ENCODE measurements at regions not wholly inside any gene's neighbourhood (a gene's known extent, or its start where the extent isn't known, plus 50 kb on each side); places are given as distances from the start of the nearest gene placed in this dataset.

DNA sequence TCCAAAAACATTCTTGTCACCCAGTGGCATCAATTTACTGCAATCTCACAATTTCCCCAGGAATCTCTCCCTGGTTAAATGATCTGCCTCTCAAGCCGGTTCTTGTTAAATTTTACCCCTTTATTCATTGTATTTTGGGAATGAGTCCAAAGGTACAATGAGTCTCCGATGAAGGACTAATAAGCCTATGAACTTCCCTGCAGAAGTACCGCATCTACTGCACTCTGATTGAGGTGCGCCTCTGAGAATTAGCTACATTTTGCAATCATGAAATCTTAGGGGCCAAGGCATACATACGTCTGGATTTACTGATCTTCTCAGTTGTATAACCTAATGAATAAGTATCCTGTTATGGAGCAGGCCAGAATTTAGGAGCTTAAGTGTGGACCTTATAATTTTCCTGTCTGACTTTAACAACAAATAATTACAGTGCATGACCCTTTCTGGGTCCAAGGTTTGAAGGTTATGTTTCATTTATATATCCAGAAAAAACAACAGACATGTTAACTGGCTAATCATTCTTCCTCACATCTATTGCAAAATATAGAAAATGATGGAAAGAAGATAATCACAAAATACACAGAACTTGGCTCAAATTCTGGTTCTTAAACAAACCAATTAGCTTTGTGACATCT, 261.8 kb upstream of the NRXN1 start:
- Histone ChIP-seq H3K9me2 (ENCODE audit: insufficient read depth) (peaks cover 3% of the 10 kb centered on the region; the same call in 1 of the 2 replicates), H3K27me3 (ENCODE audit: insufficient read depth) (no peaks in the 10 kb centered on the region), H3K79me2 (replicated peaks; ENCODE audit: insufficient read depth) (no peaks in the 10 kb centered on the region), H3K4me3 (no peak overlapping the region), H3K4me2 (no peak overlapping the region), H3K36me3 (ENCODE audit: insufficient read depth) (no peaks in the 10 kb centered on the region), H3K4me1 (ENCODE audit: insufficient read depth) (peaks cover 23% of the 10 kb centered on the region), H4K20me1 (replicated peaks; ENCODE audit: insufficient read depth) (no peaks in the 10 kb centered on the region), H3F3A (replicated peaks; ENCODE audit: low read depth) (no peaks in the 10 kb centered on the region), H3K27ac (ENCODE audit: low read depth) (no peak overlapping the region), H2AFZ (no peak overlapping the region)
- no peak for DNase-seq (ENCODE audit: low spot score)
- Mint-ChIP-seq H3K27ac (0 out of 2 replicates have a peak overlapping the region, but pooled peaks have one; percentile 12), H3K27me3 (ENCODE audit: insufficient read depth, low read depth, poor library complexity) (no peaks in the 10 kb centered on the region), H3K36me3 (ENCODE audit: low read depth) (0 out of 3 replicates have a peak, but pooled peaks cover 4% of the 10 kb centered on the region), H3K4me1 (peaks cover 29% of the 10 kb centered on the region), H3K9me3 (no peaks in the 10 kb centered on the region), H3K4me3 (no peak overlapping the region)
- TF ChIP-seq, protein P1, sequence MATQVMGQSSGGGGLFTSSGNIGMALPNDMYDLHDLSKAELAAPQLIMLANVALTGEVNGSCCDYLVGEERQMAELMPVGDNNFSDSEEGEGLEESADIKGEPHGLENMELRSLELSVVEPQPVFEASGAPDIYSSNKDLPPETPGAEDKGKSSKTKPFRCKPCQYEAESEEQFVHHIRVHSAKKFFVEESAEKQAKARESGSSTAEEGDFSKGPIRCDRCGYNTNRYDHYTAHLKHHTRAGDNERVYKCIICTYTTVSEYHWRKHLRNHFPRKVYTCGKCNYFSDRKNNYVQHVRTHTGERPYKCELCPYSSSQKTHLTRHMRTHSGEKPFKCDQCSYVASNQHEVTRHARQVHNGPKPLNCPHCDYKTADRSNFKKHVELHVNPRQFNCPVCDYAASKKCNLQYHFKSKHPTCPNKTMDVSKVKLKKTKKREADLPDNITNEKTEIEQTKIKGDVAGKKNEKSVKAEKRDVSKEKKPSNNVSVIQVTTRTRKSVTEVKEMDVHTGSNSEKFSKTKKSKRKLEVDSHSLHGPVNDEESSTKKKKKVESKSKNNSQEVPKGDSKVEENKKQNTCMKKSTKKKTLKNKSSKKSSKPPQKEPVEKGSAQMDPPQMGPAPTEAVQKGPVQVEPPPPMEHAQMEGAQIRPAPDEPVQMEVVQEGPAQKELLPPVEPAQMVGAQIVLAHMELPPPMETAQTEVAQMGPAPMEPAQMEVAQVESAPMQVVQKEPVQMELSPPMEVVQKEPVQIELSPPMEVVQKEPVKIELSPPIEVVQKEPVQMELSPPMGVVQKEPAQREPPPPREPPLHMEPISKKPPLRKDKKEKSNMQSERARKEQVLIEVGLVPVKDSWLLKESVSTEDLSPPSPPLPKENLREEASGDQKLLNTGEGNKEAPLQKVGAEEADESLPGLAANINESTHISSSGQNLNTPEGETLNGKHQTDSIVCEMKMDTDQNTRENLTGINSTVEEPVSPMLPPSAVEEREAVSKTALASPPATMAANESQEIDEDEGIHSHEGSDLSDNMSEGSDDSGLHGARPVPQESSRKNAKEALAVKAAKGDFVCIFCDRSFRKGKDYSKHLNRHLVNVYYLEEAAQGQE (IDR thresholded peaks at IDR 0.05; ENCODE audit: unreplicated experiment) = no peak
- no peak for TF ChIP-seq POLR2AphosphoS5 (IDR thresholded peaks at IDR 0.05; ENCODE audit: low read depth)
- TF ChIP-seq, protein P2, sequence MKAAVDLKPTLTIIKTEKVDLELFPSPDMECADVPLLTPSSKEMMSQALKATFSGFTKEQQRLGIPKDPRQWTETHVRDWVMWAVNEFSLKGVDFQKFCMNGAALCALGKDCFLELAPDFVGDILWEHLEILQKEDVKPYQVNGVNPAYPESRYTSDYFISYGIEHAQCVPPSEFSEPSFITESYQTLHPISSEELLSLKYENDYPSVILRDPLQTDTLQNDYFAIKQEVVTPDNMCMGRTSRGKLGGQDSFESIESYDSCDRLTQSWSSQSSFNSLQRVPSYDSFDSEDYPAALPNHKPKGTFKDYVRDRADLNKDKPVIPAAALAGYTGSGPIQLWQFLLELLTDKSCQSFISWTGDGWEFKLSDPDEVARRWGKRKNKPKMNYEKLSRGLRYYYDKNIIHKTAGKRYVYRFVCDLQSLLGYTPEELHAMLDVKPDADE (IDR thresholded peaks at IDR 0.05) = no peak
- no peak for TF ChIP-seq JUNB (IDR thresholded peaks at IDR 0.05; ENCODE audit: unreplicated experiment)
- no peak for TF ChIP-seq EZH2 (IDR thresholded peaks at IDR 0.05; ENCODE audit: low read depth, unreplicated experiment)
- TF ChIP-seq NANOG (IDR thresholded peaks at IDR 0.05; ENCODE audit: borderline replicate concordance) = no peak
- TF ChIP-seq, protein P3, sequence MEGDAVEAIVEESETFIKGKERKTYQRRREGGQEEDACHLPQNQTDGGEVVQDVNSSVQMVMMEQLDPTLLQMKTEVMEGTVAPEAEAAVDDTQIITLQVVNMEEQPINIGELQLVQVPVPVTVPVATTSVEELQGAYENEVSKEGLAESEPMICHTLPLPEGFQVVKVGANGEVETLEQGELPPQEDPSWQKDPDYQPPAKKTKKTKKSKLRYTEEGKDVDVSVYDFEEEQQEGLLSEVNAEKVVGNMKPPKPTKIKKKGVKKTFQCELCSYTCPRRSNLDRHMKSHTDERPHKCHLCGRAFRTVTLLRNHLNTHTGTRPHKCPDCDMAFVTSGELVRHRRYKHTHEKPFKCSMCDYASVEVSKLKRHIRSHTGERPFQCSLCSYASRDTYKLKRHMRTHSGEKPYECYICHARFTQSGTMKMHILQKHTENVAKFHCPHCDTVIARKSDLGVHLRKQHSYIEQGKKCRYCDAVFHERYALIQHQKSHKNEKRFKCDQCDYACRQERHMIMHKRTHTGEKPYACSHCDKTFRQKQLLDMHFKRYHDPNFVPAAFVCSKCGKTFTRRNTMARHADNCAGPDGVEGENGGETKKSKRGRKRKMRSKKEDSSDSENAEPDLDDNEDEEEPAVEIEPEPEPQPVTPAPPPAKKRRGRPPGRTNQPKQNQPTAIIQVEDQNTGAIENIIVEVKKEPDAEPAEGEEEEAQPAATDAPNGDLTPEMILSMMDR (conservative IDR thresholded peaks at IDR 0.05; ENCODE audit: low read depth in 2 of 2) = no peak
- no peak for TF ChIP-seq EZH2phosphoT487 (IDR thresholded peaks at IDR 0.05; ENCODE audit: unreplicated experiment)
- TF ChIP-seq ZNF114 (CRISPR knock-in tag; IDR thresholded peaks at IDR 0.05) = no peak
- TF ChIP-seq CREB1 (CRISPR knock-in tag; IDR thresholded peaks at IDR 0.05; ENCODE audit: low read depth) = no peak
- no peak for ATAC-seq

Measured in GM23338 (cell line).